ENCODE measurements at regions not wholly inside any gene's neighbourhood (a gene's known extent, or its start where the extent isn't known, plus 50 kb on each side); places are given as distances from the start of the nearest gene placed in this dataset.
A peak's percentile ranks its signal among the peaks of the same experiment; 100 is the strongest.

GRCh38 chr4:138053641-138054301 lies 188.4 kb downstream of the SLC7A11 start:
- in situ Hi-C loops (cut with MboI), result no loop called here
- peak; percentile 76; the same call in 1 of the 2 replicates for TF ChIP-seq EZH2phosphoT487 (IDR thresholded peaks at IDR 0.05; ENCODE audit: insufficient read depth, low read depth)
- TF ChIP-seq EZH2 (IDR thresholded peaks at IDR 0.05; ENCODE audit: insufficient read depth, poor library complexity, severe bottlenecking), result no peak
- H4K20me1 ChIP-seq (ENCODE audit: insufficient read depth), result no peaks in the 10 kb centered on the region
- WGBS, 2 experiments (ENCODE audit: low coverage in 1 of 2, low lambda C conversion rate in 2 of 2, missing lambda C conversion rate in 2 of 2), result 0 to 3% methylated on average over 5 of the region's 5 CpGs
- H3K36me3 ChIP-seq (ENCODE audit: low read depth), result no peaks in the 10 kb centered on the region
- peak overlapping the region; percentile 65 for H3K27ac ChIP-seq
- H3K4me2 ChIP-seq (ENCODE audit: unreplicated experiment), result peak overlapping the region; percentile 93
- peak overlapping the region; percentile 62 for H3K4me3 ChIP-seq
- H3K79me2 ChIP-seq (ENCODE audit: insufficient read depth), result no peaks in the 10 kb centered on the region
- peak overlapping the region; percentile 23; the same call in 1 of the 2 replicates for H3K9ac ChIP-seq
- H3K4me1 ChIP-seq (ENCODE audit: insufficient read depth), result peaks cover 51% of the 10 kb centered on the region
- peaks cover 36% of the 10 kb centered on the region for H3F3A ChIP-seq (ENCODE audit: insufficient read depth)
- H3K27me3 ChIP-seq (replicated peaks; ENCODE audit: insufficient read depth), result no peaks in the 10 kb centered on the region
- no peaks in the 10 kb centered on the region for H3K9me3 ChIP-seq (ENCODE audit: low read depth)
- H3K9me2 ChIP-seq (ENCODE audit: insufficient read depth), result no peaks in the 10 kb centered on the region
- H2AFZ ChIP-seq, result 0 out of 2 replicates have a peak overlapping the region, but pooled peaks have one; percentile 12
- peak; percentile 95 for DNase-seq

- Histone ChIP-seq H3K4me3 (peak overlapping the region; percentile 62), H3K27ac (peak overlapping the region; percentile 65), H3K27me3 (replicated peaks; ENCODE audit: insufficient read depth) (no peaks in the 10 kb centered on the region), H3K9ac (no peak overlapping the region), H3K79me2 (ENCODE audit: insufficient read depth) (no peaks in the 10 kb centered on the region), H3K4me2 (ENCODE audit: unreplicated experiment) (peak overlapping the region; percentile 93), H2AFZ (no peak overlapping the region), H4K20me1 (ENCODE audit: insufficient read depth) (no peaks in the 10 kb centered on the region), H3K4me1 (ENCODE audit: insufficient read depth) (peaks cover 53% of the 10 kb centered on the region), H3F3A (ENCODE audit: insufficient read depth) (peaks cover 36% of the 10 kb centered on the region), H3K36me3 (ENCODE audit: low read depth) (no peaks in the 10 kb centered on the region), H3K9me3 (ENCODE audit: low read depth) (no peaks in the 10 kb centered on the region), H3K9me2 (ENCODE audit: insufficient read depth) (no peaks in the 10 kb centered on the region)
- DNase-seq, result no peak
- 85 to 92% methylated on average over 23 to 30 of the region's 31 CpGs for WGBS, 2 experiments (ENCODE audit: low coverage in 1 of 2, low lambda C conversion rate in 2 of 2, missing lambda C conversion rate in 2 of 2)
- in situ Hi-C loops (cut with MboI), result no loop called here
- TF ChIP-seq EZH2phosphoT487 (IDR thresholded peaks at IDR 0.05; ENCODE audit: insufficient read depth, low read depth), result no peak
- TF ChIP-seq EZH2 (IDR thresholded peaks at IDR 0.05; ENCODE audit: insufficient read depth, poor library complexity, severe bottlenecking), result no peak
Observed at GRCh38 chr4:138052806-138053632, 189.1 kb downstream of the SLC7A11 start.

GRCh38 chr4:138051157-138051556 lies 191.0 kb downstream of the SLC7A11 start:
- WGBS, 2 experiments (ENCODE audit: low coverage in 1 of 2, low lambda C conversion rate in 2 of 2, missing lambda C conversion rate in 2 of 2), result 30 to 32% methylated on average over 3 of the region's 3 CpGs
- peak; percentile 56 for DNase-seq
- H3K27ac ChIP-seq, result no peak overlapping the region
- no peaks in the 10 kb centered on the region for H3K9me3 ChIP-seq (ENCODE audit: low read depth)
- TF ChIP-seq EZH2phosphoT487 (IDR thresholded peaks at IDR 0.05; ENCODE audit: insufficient read depth, low read depth) (no peak), EZH2 (IDR thresholded peaks at IDR 0.05; ENCODE audit: insufficient read depth, poor library complexity, severe bottlenecking) (no peak)
- H2AFZ ChIP-seq, result peak overlapping the region; percentile 2; the same call in 1 of the 2 replicates
- no peaks in the 10 kb centered on the region for H3K79me2 ChIP-seq (ENCODE audit: insufficient read depth)
- H3K4me1 ChIP-seq (ENCODE audit: insufficient read depth), result peaks cover 52% of the 10 kb centered on the region
- peak overlapping the region; percentile 39 for H3K4me2 ChIP-seq (ENCODE audit: unreplicated experiment)
- H3K9ac ChIP-seq, result no peak overlapping the region
- no peak overlapping the region for H3K4me3 ChIP-seq
- H4K20me1 ChIP-seq (ENCODE audit: insufficient read depth), result no peaks in the 10 kb centered on the region
- in situ Hi-C loops (cut with MboI), result no loop called here
- no peaks in the 10 kb centered on the region for H3K27me3 ChIP-seq (replicated peaks; ENCODE audit: insufficient read depth)
- H3F3A ChIP-seq (ENCODE audit: insufficient read depth), result peaks cover 36% of the 10 kb centered on the region
- H3K36me3 ChIP-seq (ENCODE audit: low read depth), result no peaks in the 10 kb centered on the region
- no peaks in the 10 kb centered on the region for H3K9me2 ChIP-seq (ENCODE audit: insufficient read depth)

- Histone ChIP-seq H3K9me2 (ENCODE audit: insufficient read depth) (no peaks in the 10 kb centered on the region), H3K27ac (no peak overlapping the region), H3K36me3 (ENCODE audit: low read depth) (no peaks in the 10 kb centered on the region), H3K27me3 (replicated peaks; ENCODE audit: insufficient read depth) (no peaks in the 10 kb centered on the region), H2AFZ (no peak overlapping the region; the same call in 1 of the 2 replicates), H3K9me3 (ENCODE audit: low read depth) (no peaks in the 10 kb centered on the region), H3K4me2 (ENCODE audit: unreplicated experiment) (peak overlapping the region; percentile 39), H3K79me2 (ENCODE audit: insufficient read depth) (no peaks in the 10 kb centered on the region), H3F3A (ENCODE audit: insufficient read depth) (peaks cover 30% of the 10 kb centered on the region), H3K4me3 (no peak overlapping the region), H3K9ac (no peak overlapping the region), H3K4me1 (ENCODE audit: insufficient read depth) (peaks cover 47% of the 10 kb centered on the region), H4K20me1 (ENCODE audit: insufficient read depth) (no peaks in the 10 kb centered on the region)
- WGBS, 2 experiments (ENCODE audit: low coverage in 1 of 2, low lambda C conversion rate in 2 of 2, missing lambda C conversion rate in 2 of 2), result 80 to 87% methylated on average over 6 of the region's 6 CpGs
- no peak for DNase-seq
- in situ Hi-C loops (cut with MboI), result no loop called here
- TF ChIP-seq EZH2phosphoT487 (IDR thresholded peaks at IDR 0.05; ENCODE audit: insufficient read depth, low read depth) (no peak), EZH2 (IDR thresholded peaks at IDR 0.05; ENCODE audit: insufficient read depth, poor library complexity, severe bottlenecking) (no peak)
Observed at GRCh38 chr4:138050601-138051000, 191.5 kb downstream of the SLC7A11 start.

Data from GM23248 (cell line).